ENCODE measurements at regions not wholly inside any gene's neighbourhood (a gene's known extent, or its start where the extent isn't known, plus 50 kb on each side); places are given as distances from the start of the nearest gene placed in this dataset.

DNA sequence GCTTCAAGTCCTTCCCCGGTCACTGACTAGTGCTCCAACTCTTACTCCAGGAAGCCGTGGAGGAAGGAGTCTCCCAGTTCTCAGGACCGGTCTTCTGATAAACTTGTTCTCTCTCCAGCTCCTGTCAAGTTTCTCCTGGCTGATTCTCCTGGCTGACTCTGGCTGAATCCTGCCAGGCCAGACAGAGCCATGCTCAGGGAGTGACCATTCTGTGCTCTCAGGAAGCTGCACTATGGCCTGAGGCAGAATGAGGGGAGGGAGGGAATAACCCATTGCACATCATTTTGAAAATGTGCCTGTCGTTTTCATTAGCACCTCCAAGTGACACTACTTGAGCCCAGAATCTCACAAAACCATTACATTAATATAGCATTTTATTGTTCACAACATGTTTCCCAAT lies 80.8 kb downstream of the IFNG start:
- Mint-ChIP-seq H3K4me3 (no peak overlapping the region), H3K4me1 (no peaks in the 10 kb centered on the region), H3K27me3 (no peaks in the 10 kb centered on the region), H3K27ac (no peak overlapping the region), H3K9me3 (ENCODE audit: insufficient read depth) (peaks cover 2% of the 10 kb centered on the region)
- CTCF ChIA-PET, result no interaction called here
- Histone ChIP-seq H3K36me3 (replicated peaks in 1 of 2; ENCODE audit: control extremely low read depth in 1 of 2, control insufficient read depth in 1 of 2, extremely low read depth in 1 of 2, insufficient read depth in 2 of 2, low read length in 1 of 2) (no peaks in the 10 kb centered on the region), H3K9me3 (ENCODE audit: control extremely low read depth in 1 of 3, control insufficient read depth in 2 of 3, insufficient read depth in 1 of 3, low read length in 2 of 3) (peaks cover 0 to 10% (median 10%) of the 10 kb centered on the region in 3 donors), H3K27ac (ENCODE audit: low read length in 2 of 2) (no peak overlapping the region), H3K4me3 (ENCODE audit: control extremely low read depth in 1 of 5, extremely low read depth in 1 of 5, insufficient read depth in 1 of 5, low read depth in 2 of 5, low read length in 4 of 5) (no peak overlapping the region), H3K9ac (ENCODE audit: low read length) (no peak overlapping the region), H2AFZ (ENCODE audit: insufficient read depth, low read depth, low read length, poor library complexity, severe bottlenecking) (no peak overlapping the region), H3K79me2 (ENCODE audit: control insufficient read depth, insufficient read depth, low read length) (no peaks in the 10 kb centered on the region), H3K4me1 (ENCODE audit: control insufficient read depth in 2 of 2, insufficient read depth in 2 of 2, low read length in 2 of 2) (no peaks in the 10 kb centered on the region), H3K4me2 (replicated peaks; ENCODE audit: low read depth, low read length, poor library complexity, severe bottlenecking) (no peak overlapping the region), H3K27me3 (replicated peaks in 1 of 4; ENCODE audit: control extremely low read depth in 1 of 4, control insufficient read depth in 3 of 4, insufficient read depth in 4 of 4, low read length in 3 of 4) (no peaks in the 10 kb centered on the region), H4K20me1 (ENCODE audit: control insufficient read depth, insufficient read depth, low read length, poor library complexity, severe bottlenecking) (no peaks in the 10 kb centered on the region)
- TF ChIP-seq EZH2 (IDR thresholded peaks at IDR 0.05; ENCODE audit: borderline replicate concordance, insufficient read depth, low read depth, low read length, poor library complexity, severe bottlenecking), result no peak
- TF ChIP-seq, protein P1, sequence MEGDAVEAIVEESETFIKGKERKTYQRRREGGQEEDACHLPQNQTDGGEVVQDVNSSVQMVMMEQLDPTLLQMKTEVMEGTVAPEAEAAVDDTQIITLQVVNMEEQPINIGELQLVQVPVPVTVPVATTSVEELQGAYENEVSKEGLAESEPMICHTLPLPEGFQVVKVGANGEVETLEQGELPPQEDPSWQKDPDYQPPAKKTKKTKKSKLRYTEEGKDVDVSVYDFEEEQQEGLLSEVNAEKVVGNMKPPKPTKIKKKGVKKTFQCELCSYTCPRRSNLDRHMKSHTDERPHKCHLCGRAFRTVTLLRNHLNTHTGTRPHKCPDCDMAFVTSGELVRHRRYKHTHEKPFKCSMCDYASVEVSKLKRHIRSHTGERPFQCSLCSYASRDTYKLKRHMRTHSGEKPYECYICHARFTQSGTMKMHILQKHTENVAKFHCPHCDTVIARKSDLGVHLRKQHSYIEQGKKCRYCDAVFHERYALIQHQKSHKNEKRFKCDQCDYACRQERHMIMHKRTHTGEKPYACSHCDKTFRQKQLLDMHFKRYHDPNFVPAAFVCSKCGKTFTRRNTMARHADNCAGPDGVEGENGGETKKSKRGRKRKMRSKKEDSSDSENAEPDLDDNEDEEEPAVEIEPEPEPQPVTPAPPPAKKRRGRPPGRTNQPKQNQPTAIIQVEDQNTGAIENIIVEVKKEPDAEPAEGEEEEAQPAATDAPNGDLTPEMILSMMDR (IDR thresholded peaks at IDR 0.05), result no peak
- intact Hi-C loops (cut with micrococcal nuclease), result no loop called here
- 97% methylated on average over 3 of the region's 4 CpGs for WGBS (ENCODE audit: insufficient coverage)
- POLR2A ChIA-PET, result no interaction called here
- ATAC-seq (ENCODE audit: low read depth) (no peak), DNase-seq (no peak)

DNA sequence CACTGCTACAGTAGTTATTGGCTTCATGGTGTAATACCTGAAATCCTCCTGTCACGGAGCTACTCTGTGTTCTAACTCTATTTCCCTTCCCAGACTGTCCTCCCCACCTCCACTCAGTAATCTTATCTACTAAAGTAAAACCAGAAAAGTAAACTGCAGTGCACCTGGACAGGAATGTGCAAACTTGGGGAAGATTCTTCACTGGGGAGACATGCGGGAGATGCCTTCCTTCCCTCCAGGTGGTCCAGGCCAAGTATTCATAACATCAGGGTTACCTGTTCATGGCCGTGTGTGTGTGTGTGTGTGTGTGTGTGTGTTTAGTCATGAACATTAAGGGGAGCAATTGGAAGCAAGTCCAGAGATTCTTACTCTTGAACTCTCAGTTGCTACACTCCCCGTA lies 84.1 kb downstream of the IFNG start:
- H3K4me1 ChIP-seq (ENCODE audit: control insufficient read depth in 2 of 2, insufficient read depth in 2 of 2, low read length in 2 of 2), result peaks cover 0 to under 1% of the 10 kb centered on the region in 2 donors
- peaks cover 5% of the 10 kb centered on the region for H3K4me1 Mint-ChIP-seq
- no peak overlapping the region for H3K9ac ChIP-seq (ENCODE audit: low read length)
- no peaks in the 10 kb centered on the region for H3K79me2 ChIP-seq (ENCODE audit: control insufficient read depth, insufficient read depth, low read length)
- no peak overlapping the region for H3K4me3 ChIP-seq (ENCODE audit: control extremely low read depth in 1 of 5, extremely low read depth in 1 of 5, insufficient read depth in 1 of 5, low read depth in 2 of 5, low read length in 4 of 5)
- CTCF ChIA-PET, result no interaction called here
- intact Hi-C loops (cut with micrococcal nuclease), result no loop called here
- H3K27me3 Mint-ChIP-seq, result no peaks in the 10 kb centered on the region
- no peak overlapping the region for H3K4me3 Mint-ChIP-seq
- H3K36me3 ChIP-seq (replicated peaks in 1 of 2; ENCODE audit: control extremely low read depth in 1 of 2, control insufficient read depth in 1 of 2, extremely low read depth in 1 of 2, insufficient read depth in 2 of 2, low read length in 1 of 2), result no peaks in the 10 kb centered on the region
- peaks cover 2% of the 10 kb centered on the region for H3K9me3 Mint-ChIP-seq (ENCODE audit: insufficient read depth)
- no peaks in the 10 kb centered on the region for H3K27me3 ChIP-seq (replicated peaks in 1 of 4; ENCODE audit: control extremely low read depth in 1 of 4, control insufficient read depth in 3 of 4, insufficient read depth in 4 of 4, low read length in 3 of 4)
- TF ChIP-seq, protein P1 (IDR thresholded peaks at IDR 0.05), result no peak
- TF ChIP-seq EZH2 (IDR thresholded peaks at IDR 0.05; ENCODE audit: borderline replicate concordance, insufficient read depth, low read depth, low read length, poor library complexity, severe bottlenecking), result no peak
- no peak overlapping the region for H3K27ac Mint-ChIP-seq
- H3K9me3 ChIP-seq (ENCODE audit: control extremely low read depth in 1 of 3, control insufficient read depth in 2 of 3, insufficient read depth in 1 of 3, low read length in 2 of 3), result no peaks in the 10 kb centered on the region
- no CpG with 5 or more reads among the region's 4 CpGs for WGBS (ENCODE audit: insufficient coverage)
- DNase-seq (no peak), ATAC-seq (ENCODE audit: low read depth) (no peak)
- no peaks in the 10 kb centered on the region for H4K20me1 ChIP-seq (ENCODE audit: control insufficient read depth, insufficient read depth, low read length, poor library complexity, severe bottlenecking)
- POLR2A ChIA-PET, result no interaction called here
- no peak overlapping the region for H3K4me2 ChIP-seq (replicated peaks; ENCODE audit: low read depth, low read length, poor library complexity, severe bottlenecking)
- no peak overlapping the region for H2AFZ ChIP-seq (ENCODE audit: insufficient read depth, low read depth, low read length, poor library complexity, severe bottlenecking)
- H3K27ac ChIP-seq (ENCODE audit: low read length in 2 of 2), result no peak overlapping the region
